ENCODE measurements at regions not wholly inside any gene's neighbourhood (a gene's known extent, or its start where the extent isn't known, plus 50 kb on each side); places are given as distances from the start of the nearest gene placed in this dataset.

DNA sequence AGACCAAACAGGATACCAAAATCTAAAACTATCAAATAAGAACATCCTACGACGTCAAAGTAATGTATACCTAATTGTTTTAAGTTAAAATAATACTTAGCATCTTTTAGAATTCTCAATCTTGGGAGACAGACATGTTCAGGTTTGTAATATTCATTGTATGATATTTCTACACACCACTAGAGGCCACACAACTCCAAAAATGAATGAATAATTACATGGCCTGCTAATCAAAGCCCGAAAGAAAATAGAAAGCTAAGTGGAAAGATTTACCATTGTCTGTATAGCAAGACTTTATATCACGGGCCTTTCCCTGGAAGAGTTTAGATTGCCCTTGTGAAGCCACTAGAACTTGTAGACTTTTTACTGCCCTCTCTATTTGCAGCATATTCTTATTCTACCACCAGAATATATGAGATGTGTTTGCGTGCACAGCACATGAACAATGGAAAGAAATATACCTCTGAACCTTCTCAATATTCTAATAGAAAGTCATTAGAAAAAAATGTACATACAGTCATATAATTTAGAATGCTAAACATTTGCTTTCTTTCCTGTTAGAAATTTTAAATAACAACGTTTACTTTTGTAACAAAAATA is 380.1 kb upstream of the NUDT12 start:
- H3K36me3 Mint-ChIP-seq, result no peaks in the 10 kb centered on the region
- no peaks in the 10 kb centered on the region for H3K4me1 Mint-ChIP-seq
- no peak overlapping the region for H3K27ac Mint-ChIP-seq
- H3K27me3 Mint-ChIP-seq, result no peaks in the 10 kb centered on the region
- no peaks in the 10 kb centered on the region for H3K9me3 Mint-ChIP-seq
- H3K4me3 Mint-ChIP-seq, result no peak overlapping the region

GRCh38 chr5:103941596-103941995 is 379.0 kb upstream of the NUDT12 start:
- no peak overlapping the region for H3K27ac Mint-ChIP-seq
- H3K27me3 Mint-ChIP-seq, result no peaks in the 10 kb centered on the region
- H3K9me3 Mint-ChIP-seq, result no peaks in the 10 kb centered on the region
- H3K36me3 Mint-ChIP-seq, result no peaks in the 10 kb centered on the region
- no peaks in the 10 kb centered on the region for H3K4me1 Mint-ChIP-seq
- H3K4me3 Mint-ChIP-seq, result no peak overlapping the region

GRCh38 chr5:103938146-103938695 is 375.6 kb upstream of the NUDT12 start:
- Mint-ChIP-seq H3K4me1 (no peaks in the 10 kb centered on the region), H3K27ac (no peak overlapping the region), H3K4me3 (no peak overlapping the region), H3K27me3 (no peaks in the 10 kb centered on the region), H3K9me3 (no peaks in the 10 kb centered on the region), H3K36me3 (no peaks in the 10 kb centered on the region)

DNA sequence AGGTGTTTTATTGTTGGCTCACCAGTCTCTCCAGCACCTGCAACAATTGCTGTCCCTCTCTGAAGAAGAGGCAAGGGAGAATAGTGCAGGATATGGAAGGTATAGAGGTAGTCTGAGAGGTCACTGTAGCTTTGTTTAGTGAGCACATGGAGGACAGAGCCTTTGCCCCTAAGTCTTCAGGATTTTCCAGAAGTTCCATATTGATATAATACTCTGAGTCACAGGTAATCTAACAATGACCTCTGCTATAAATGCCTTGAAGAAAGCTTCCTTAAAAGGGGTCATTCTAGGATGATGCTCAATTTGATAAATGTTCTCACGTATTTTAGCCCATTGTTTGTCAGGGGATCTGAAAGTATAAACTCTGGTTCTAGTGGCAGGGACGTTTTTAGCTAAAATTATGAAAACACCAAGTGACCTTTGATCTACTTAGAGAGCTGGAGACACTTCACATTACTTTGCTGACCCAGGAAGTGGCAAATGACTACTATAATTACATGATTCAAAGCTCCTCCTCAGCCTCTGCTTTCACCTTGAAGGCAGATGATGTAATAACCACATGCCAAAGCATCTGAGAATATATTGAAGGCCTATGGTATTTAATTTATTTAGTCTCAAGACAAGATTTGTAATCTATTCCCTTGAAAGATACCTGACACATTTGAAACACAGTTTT is 366.9 kb upstream of the NUDT12 start:
- Mint-ChIP-seq H3K36me3 (no peaks in the 10 kb centered on the region), H3K4me1 (no peaks in the 10 kb centered on the region), H3K27ac (no peak overlapping the region), H3K27me3 (no peaks in the 10 kb centered on the region), H3K4me3 (no peak overlapping the region), H3K9me3 (peaks cover 13% of the 10 kb centered on the region)

DNA sequence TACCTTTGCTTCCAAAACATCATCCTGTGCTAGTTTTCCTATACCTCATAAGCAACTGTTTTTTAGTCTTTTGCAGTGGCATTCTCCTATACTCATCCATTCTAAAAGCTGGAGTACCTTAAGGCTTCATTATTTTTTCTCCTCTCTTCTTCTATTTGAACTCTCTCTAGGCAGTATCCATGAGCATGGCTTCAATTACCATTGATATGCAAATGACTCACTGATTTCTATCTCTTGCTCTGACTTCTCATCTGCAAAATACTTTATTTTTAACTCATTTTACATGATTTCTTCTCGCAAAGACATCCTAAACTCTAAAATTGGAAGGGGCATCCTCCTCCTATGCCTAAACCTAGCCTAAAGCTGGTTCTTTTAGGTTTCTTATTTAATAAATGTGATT is 365.1 kb upstream of the NUDT12 start:
- H3K4me3 Mint-ChIP-seq, result no peak overlapping the region
- no peaks in the 10 kb centered on the region for H3K27me3 Mint-ChIP-seq
- H3K9me3 Mint-ChIP-seq, result peaks cover 13% of the 10 kb centered on the region
- H3K4me1 Mint-ChIP-seq, result no peaks in the 10 kb centered on the region
- H3K36me3 Mint-ChIP-seq, result no peaks in the 10 kb centered on the region
- H3K27ac Mint-ChIP-seq, result no peak overlapping the region

- H3K4me3 Mint-ChIP-seq, result no peak overlapping the region
- H3K27me3 Mint-ChIP-seq, result no peaks in the 10 kb centered on the region
- H3K36me3 Mint-ChIP-seq, result no peaks in the 10 kb centered on the region
- no peaks in the 10 kb centered on the region for H3K4me1 Mint-ChIP-seq
- H3K9me3 Mint-ChIP-seq, result peaks cover 12% of the 10 kb centered on the region
- H3K27ac Mint-ChIP-seq, result no peak overlapping the region
Observed at GRCh38 chr5:103923616-103924168, 361.1 kb upstream of the NUDT12 start.

GRCh38 chr5:103919506-103919905 is 356.9 kb upstream of the NUDT12 start:
- no peak overlapping the region for H3K27ac Mint-ChIP-seq
- H3K4me1 Mint-ChIP-seq, result no peaks in the 10 kb centered on the region
- H3K36me3 Mint-ChIP-seq, result no peaks in the 10 kb centered on the region
- no peak overlapping the region for H3K4me3 Mint-ChIP-seq
- no peaks in the 10 kb centered on the region for H3K9me3 Mint-ChIP-seq
- no peaks in the 10 kb centered on the region for H3K27me3 Mint-ChIP-seq

GRCh38 chr5:103918668-103919367 is 356.2 kb upstream of the NUDT12 start:
- H3K9me3 Mint-ChIP-seq, result no peaks in the 10 kb centered on the region
- no peaks in the 10 kb centered on the region for H3K27me3 Mint-ChIP-seq
- no peak overlapping the region for H3K27ac Mint-ChIP-seq
- no peaks in the 10 kb centered on the region for H3K36me3 Mint-ChIP-seq
- no peak overlapping the region for H3K4me3 Mint-ChIP-seq
- H3K4me1 Mint-ChIP-seq, result no peaks in the 10 kb centered on the region

GRCh38 chr5:103915081-103915480 is 352.5 kb upstream of the NUDT12 start:
- no peak overlapping the region for H3K27ac Mint-ChIP-seq
- no peaks in the 10 kb centered on the region for H3K9me3 Mint-ChIP-seq
- no peaks in the 10 kb centered on the region for H3K4me1 Mint-ChIP-seq
- no peaks in the 10 kb centered on the region for H3K27me3 Mint-ChIP-seq
- H3K36me3 Mint-ChIP-seq, result no peaks in the 10 kb centered on the region
- no peak overlapping the region for H3K4me3 Mint-ChIP-seq

- Mint-ChIP-seq H3K27ac (no peak overlapping the region), H3K4me3 (no peak overlapping the region), H3K36me3 (no peaks in the 10 kb centered on the region), H3K27me3 (no peaks in the 10 kb centered on the region), H3K9me3 (no peaks in the 10 kb centered on the region), H3K4me1 (no peaks in the 10 kb centered on the region)
Observed at GRCh38 chr5:103910786-103911185, 348.2 kb upstream of the NUDT12 start.

- Mint-ChIP-seq H3K36me3 (no peaks in the 10 kb centered on the region), H3K27me3 (no peaks in the 10 kb centered on the region), H3K4me3 (no peak overlapping the region), H3K9me3 (no peaks in the 10 kb centered on the region), H3K27ac (no peak overlapping the region), H3K4me1 (no peaks in the 10 kb centered on the region)
Observed at GRCh38 chr5:103910011-103910410, 347.4 kb upstream of the NUDT12 start.

GRCh38 chr5:103909391-103909790 is 346.8 kb upstream of the NUDT12 start:
- no peaks in the 10 kb centered on the region for H3K27me3 Mint-ChIP-seq
- no peaks in the 10 kb centered on the region for H3K4me1 Mint-ChIP-seq
- no peak overlapping the region for H3K27ac Mint-ChIP-seq
- H3K4me3 Mint-ChIP-seq, result no peak overlapping the region
- H3K9me3 Mint-ChIP-seq, result no peaks in the 10 kb centered on the region
- H3K36me3 Mint-ChIP-seq, result no peaks in the 10 kb centered on the region

GRCh38 chr5:103908336-103909080 is 345.9 kb upstream of the NUDT12 start:
- Mint-ChIP-seq H3K9me3 (no peaks in the 10 kb centered on the region), H3K27ac (no peak overlapping the region), H3K27me3 (no peaks in the 10 kb centered on the region), H3K36me3 (no peaks in the 10 kb centered on the region), H3K4me3 (no peak overlapping the region), H3K4me1 (no peaks in the 10 kb centered on the region)

DNA sequence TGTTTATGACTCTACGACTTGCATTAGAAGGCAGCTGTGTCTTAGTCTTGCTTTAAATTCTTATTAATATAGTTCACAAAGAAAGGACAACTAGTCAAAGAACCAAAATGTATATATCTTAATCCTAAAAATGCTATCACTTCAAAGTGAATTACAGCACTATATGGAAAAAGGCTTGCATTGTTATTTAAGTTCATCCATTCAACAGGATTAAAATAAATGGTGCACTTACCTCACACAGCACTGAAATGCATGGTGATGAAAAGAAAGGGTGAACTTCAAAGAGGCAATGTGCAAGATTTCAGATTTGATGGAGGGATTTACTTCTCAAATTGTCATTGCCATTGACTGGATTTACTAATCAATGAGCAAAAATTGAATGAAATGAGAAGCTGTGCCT is 344.4 kb upstream of the NUDT12 start:
- H3K27ac Mint-ChIP-seq, result no peak overlapping the region
- H3K4me3 Mint-ChIP-seq, result no peak overlapping the region
- H3K27me3 Mint-ChIP-seq, result no peaks in the 10 kb centered on the region
- no peaks in the 10 kb centered on the region for H3K9me3 Mint-ChIP-seq
- no peaks in the 10 kb centered on the region for H3K4me1 Mint-ChIP-seq
- no peaks in the 10 kb centered on the region for H3K36me3 Mint-ChIP-seq

- Mint-ChIP-seq H3K27me3 (no peaks in the 10 kb centered on the region), H3K36me3 (no peaks in the 10 kb centered on the region), H3K4me1 (no peaks in the 10 kb centered on the region), H3K9me3 (no peaks in the 10 kb centered on the region), H3K4me3 (no peak overlapping the region), H3K27ac (no peak overlapping the region)
Observed at GRCh38 chr5:103904651-103905050, 342.1 kb upstream of the NUDT12 start.

Data from activated naive CD4-positive, alpha-beta T cell treated with anti-CD3 and anti-CD28 coated beads, Interleukin-2, amount 50 U/mL, for 24 hours (primary cell).